ENCODE measurements at regions not wholly inside any gene's neighbourhood (a gene's known extent, or its start where the extent isn't known, plus 50 kb on each side); places are given as distances from the start of the nearest gene placed in this dataset.
"Not testable (repeated sequence)": the region's sequence is repeated elsewhere in the genome, so short reads cannot be mapped to it uniquely, and the experiment has no call there.

DNA sequence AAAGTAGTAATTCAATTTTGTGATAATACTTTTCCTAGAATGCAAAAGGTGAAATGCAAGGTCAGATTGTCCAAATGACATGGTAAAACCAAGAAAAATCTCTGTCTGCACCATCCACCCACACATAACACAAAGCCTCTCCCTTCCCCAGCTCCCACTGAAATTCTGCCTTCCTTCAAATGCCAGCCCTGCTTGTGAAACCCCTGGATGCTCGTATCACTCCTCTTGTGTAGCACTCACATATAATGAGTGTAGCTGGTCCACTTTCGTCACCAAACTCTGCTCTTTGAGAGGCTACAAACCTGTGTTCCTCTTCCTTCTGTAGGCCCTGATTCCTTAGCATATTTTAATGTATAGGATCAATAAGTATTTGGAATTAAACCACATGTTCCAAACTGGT lies 123.6 kb upstream of the BEND6 start:
- no peak for DNase-seq (ENCODE audit: low spot score)
- Histone ChIP-seq H3K9ac (ENCODE audit: low read depth in 1 of 2, low read length in 2 of 2) (no peak overlapping the region), H3K36me3 (ENCODE audit: control insufficient read depth in 4 of 4, insufficient read depth in 3 of 4, low read depth in 1 of 4, low read length in 3 of 4) (no peaks in the 10 kb centered on the region), H3K9me3 (ENCODE audit: control insufficient read depth in 4 of 4, low read length in 3 of 4) (no peaks in the 10 kb centered on the region), H3K27ac (ENCODE audit: low read depth in 1 of 2, low read length in 2 of 2) (no peak overlapping the region), H3K4me1 (ENCODE audit: control insufficient read depth in 4 of 4, insufficient read depth in 4 of 4, low read length in 3 of 4) (no peaks in the 10 kb centered on the region), H3K27me3 (ENCODE audit: control insufficient read depth in 4 of 4, insufficient read depth in 4 of 4, low read length in 3 of 4) (peaks cover 0 to 3% (median 0%) of the 10 kb centered on the region in 4 donors), H3K4me3 (ENCODE audit: low read depth in 1 of 3, low read length in 3 of 3) (no peak overlapping the region)
- 75% methylated on average over 2 of the region's 2 CpGs for WGBS
- TF ChIP-seq, protein P1, sequence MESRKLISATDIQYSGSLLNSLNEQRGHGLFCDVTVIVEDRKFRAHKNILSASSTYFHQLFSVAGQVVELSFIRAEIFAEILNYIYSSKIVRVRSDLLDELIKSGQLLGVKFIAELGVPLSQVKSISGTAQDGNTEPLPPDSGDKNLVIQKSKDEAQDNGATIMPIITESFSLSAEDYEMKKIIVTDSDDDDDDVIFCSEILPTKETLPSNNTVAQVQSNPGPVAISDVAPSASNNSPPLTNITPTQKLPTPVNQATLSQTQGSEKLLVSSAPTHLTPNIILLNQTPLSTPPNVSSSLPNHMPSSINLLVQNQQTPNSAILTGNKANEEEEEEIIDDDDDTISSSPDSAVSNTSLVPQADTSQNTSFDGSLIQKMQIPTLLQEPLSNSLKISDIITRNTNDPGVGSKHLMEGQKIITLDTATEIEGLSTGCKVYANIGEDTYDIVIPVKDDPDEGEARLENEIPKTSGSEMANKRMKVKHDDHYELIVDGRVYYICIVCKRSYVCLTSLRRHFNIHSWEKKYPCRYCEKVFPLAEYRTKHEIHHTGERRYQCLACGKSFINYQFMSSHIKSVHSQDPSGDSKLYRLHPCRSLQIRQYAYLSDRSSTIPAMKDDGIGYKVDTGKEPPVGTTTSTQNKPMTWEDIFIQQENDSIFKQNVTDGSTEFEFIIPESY (IDR thresholded peaks at IDR 0.05) = no peak
- TF ChIP-seq RAD21 (IDR thresholded peaks at IDR 0.05) (no peak), FOXA1 (IDR thresholded peaks at IDR 0.05) (no peak), NR2F2 (IDR thresholded peaks at IDR 0.05) (no peak), YY1 (IDR thresholded peaks at IDR 0.05) (no peak), RXRA (IDR thresholded peaks at IDR 0.05) (no peak), EGR1 (IDR thresholded peaks at IDR 0.05; ENCODE audit: low read depth in 2 of 2) (no peak), FOXA2 (IDR thresholded peaks at IDR 0.05) (no peak), TAF1 (conservative IDR thresholded peaks at IDR 0.05) (no peak), SP1 (IDR thresholded peaks at IDR 0.05) (no peak), GABPA (IDR thresholded peaks at IDR 0.05 in 1 of 2, conservative IDR thresholded peaks at IDR 0.05 in 1 of 2) (no peak)
- TF ChIP-seq, protein P2, sequence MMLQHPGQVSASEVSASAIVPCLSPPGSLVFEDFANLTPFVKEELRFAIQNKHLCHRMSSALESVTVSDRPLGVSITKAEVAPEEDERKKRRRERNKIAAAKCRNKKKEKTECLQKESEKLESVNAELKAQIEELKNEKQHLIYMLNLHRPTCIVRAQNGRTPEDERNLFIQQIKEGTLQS (IDR thresholded peaks at IDR 0.05) = no peak
- TF ChIP-seq, protein P3, sequence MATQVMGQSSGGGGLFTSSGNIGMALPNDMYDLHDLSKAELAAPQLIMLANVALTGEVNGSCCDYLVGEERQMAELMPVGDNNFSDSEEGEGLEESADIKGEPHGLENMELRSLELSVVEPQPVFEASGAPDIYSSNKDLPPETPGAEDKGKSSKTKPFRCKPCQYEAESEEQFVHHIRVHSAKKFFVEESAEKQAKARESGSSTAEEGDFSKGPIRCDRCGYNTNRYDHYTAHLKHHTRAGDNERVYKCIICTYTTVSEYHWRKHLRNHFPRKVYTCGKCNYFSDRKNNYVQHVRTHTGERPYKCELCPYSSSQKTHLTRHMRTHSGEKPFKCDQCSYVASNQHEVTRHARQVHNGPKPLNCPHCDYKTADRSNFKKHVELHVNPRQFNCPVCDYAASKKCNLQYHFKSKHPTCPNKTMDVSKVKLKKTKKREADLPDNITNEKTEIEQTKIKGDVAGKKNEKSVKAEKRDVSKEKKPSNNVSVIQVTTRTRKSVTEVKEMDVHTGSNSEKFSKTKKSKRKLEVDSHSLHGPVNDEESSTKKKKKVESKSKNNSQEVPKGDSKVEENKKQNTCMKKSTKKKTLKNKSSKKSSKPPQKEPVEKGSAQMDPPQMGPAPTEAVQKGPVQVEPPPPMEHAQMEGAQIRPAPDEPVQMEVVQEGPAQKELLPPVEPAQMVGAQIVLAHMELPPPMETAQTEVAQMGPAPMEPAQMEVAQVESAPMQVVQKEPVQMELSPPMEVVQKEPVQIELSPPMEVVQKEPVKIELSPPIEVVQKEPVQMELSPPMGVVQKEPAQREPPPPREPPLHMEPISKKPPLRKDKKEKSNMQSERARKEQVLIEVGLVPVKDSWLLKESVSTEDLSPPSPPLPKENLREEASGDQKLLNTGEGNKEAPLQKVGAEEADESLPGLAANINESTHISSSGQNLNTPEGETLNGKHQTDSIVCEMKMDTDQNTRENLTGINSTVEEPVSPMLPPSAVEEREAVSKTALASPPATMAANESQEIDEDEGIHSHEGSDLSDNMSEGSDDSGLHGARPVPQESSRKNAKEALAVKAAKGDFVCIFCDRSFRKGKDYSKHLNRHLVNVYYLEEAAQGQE (IDR thresholded peaks at IDR 0.05) = no peak
- TF ChIP-seq, protein P4, sequence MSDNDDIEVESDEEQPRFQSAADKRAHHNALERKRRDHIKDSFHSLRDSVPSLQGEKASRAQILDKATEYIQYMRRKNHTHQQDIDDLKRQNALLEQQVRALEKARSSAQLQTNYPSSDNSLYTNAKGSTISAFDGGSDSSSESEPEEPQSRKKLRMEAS (IDR thresholded peaks at IDR 0.05) = no peak

DNA sequence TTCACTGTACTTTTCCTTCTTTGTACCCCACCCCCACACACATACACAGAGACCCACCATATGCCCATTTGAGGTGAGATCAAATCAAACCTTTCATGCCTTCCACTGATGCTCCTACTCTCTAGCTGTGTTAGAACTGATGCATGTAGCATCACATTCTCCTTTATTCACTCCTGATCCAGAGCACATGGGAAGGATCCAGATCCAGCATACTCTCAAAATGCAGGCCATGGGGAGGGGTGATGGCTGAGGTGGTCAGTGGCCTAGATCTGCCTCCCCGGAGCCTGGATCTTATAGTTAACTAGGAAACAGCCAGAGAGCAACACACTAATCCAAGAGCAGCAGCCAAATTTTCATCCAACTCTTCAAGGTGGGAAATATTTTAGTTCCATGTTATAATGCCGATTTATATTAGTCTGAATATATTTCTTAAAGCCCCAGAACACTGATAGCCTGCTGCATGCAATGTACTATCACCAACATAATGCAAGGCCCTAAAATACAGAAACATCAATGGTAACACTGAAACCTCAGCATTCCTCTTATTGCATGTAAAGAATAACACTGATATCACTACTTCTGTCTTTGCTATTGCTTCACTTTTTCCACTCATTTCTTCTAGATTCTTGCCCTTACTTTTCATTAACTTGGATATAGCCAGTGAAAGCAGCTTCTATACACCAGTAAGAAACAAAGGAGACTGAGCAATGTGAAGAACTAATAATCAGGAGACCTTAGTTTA lies 126.8 kb upstream of the BEND6 start:
- no peak overlapping the region for H3K27ac ChIP-seq (ENCODE audit: low read depth in 1 of 2, low read length in 2 of 2)
- H3K36me3 ChIP-seq (ENCODE audit: control insufficient read depth in 4 of 4, insufficient read depth in 3 of 4, low read depth in 1 of 4, low read length in 3 of 4) = no peaks in the 10 kb centered on the region
- no peak overlapping the region for H3K4me3 ChIP-seq (ENCODE audit: low read depth in 1 of 3, low read length in 3 of 3)
- H3K9ac ChIP-seq (ENCODE audit: low read depth in 1 of 2, low read length in 2 of 2) = no peak overlapping the region
- DNase-seq (ENCODE audit: low spot score) = no peak
- no peaks in the 10 kb centered on the region for H3K4me1 ChIP-seq (ENCODE audit: control insufficient read depth in 4 of 4, insufficient read depth in 4 of 4, low read length in 3 of 4)
- WGBS = 77% methylated on average over 2 of the region's 2 CpGs
- H3K9me3 ChIP-seq (ENCODE audit: control insufficient read depth in 4 of 4, low read length in 3 of 4) = no peaks in the 10 kb centered on the region
- TF ChIP-seq FOXA1 (IDR thresholded peaks at IDR 0.05) (no peak), SP1 (IDR thresholded peaks at IDR 0.05) (no peak), RAD21 (IDR thresholded peaks at IDR 0.05) (no peak), JUND (IDR thresholded peaks at IDR 0.05) (no peak), RXRA (IDR thresholded peaks at IDR 0.05) (no peak)
- TF ChIP-seq, protein P4 (IDR thresholded peaks at IDR 0.05) = no peak
- H3K27me3 ChIP-seq (ENCODE audit: control insufficient read depth in 4 of 4, insufficient read depth in 4 of 4, low read length in 3 of 4) = no peaks in the 10 kb centered on the region

DNA sequence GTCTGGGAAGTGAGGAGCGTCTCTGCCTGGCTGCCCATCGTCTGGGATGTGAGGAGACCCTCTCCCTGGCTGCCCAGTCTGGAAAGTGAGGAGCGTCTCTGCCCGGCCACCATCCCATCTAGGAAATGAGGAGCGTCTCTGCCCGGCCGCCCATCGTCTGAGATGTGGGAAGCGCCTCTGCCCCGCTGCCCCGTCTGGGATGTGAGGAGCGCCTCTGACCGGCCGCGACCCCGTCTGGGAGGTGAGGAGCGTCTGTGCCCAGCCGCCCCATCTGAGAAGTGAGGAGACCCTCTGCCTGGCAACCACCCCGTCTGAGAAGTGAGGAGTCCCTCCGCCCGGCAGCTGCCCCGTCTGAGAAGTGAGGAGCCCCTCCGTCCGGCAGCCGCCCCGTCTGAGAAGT lies 130.5 kb upstream of the BEND6 start:
- not testable (repeated sequence) for H3K4me1 ChIP-seq (ENCODE audit: control insufficient read depth in 4 of 4, insufficient read depth in 4 of 4, low read length in 3 of 4); H3K4me3 ChIP-seq (ENCODE audit: low read depth in 1 of 3, low read length in 3 of 3); DNase-seq (ENCODE audit: low spot score); H3K27ac ChIP-seq (ENCODE audit: low read depth in 1 of 2, low read length in 2 of 2); H3K9me3 ChIP-seq (ENCODE audit: control insufficient read depth in 4 of 4, low read length in 3 of 4); H3K36me3 ChIP-seq (ENCODE audit: control insufficient read depth in 4 of 4, insufficient read depth in 3 of 4, low read depth in 1 of 4, low read length in 3 of 4); H3K9ac ChIP-seq (ENCODE audit: low read depth in 1 of 2, low read length in 2 of 2); H3K27me3 ChIP-seq (ENCODE audit: control insufficient read depth in 4 of 4, insufficient read depth in 4 of 4, low read length in 3 of 4)
- 94% methylated on average over 26 of the region's 26 CpGs for WGBS
